Astrocyte (in vitro differentiated cells and primary cell): ENCODE measurements at regions not wholly inside any gene's neighbourhood (a gene's known extent, or its start where the extent isn't known, plus 50 kb on each side); places are given as distances from the start of the nearest gene placed in this dataset.

Source experiments
- DNase-seq: peaks from one replicate; pipeline ENCODE4 v3.0.0-alpha.2; 2010; ENCODE audit warnings: low read depth
- FAIRE-seq: peaks from 2 replicates; lab custom pipeline; 2011; peaks lifted over from hg19 to GRCh38; lab: Jason Lieb, UNC
- H2AFZ ChIP-seq: 2 replicates; pipeline ENCODE4 v1.6.0; 2012; ENCODE audit warnings: low read depth, low read length, inconsistent platforms
- H3K27ac ChIP-seq: 2 replicates; pipeline ENCODE4 v1.5.1; 2011; ENCODE audit warnings: low read depth, low read length, inconsistent platforms
- H3K27me3 ChIP-seq: 2 replicates; pipeline ENCODE4 v1.6.0; 2011; ENCODE audit warnings: low read length, inconsistent platforms; ENCODE audit not compliant: insufficient read depth
- H3K36me3 ChIP-seq: 2 replicates; pipeline ENCODE4 v1.5.1; 2011; ENCODE audit warnings: low read length, inconsistent platforms; ENCODE audit not compliant: insufficient read depth
- H3K4me1 ChIP-seq: 2 replicates; pipeline ENCODE4 v1.5.1; 2011; ENCODE audit warnings: low read length, inconsistent platforms; ENCODE audit not compliant: insufficient read depth
- H3K4me2 ChIP-seq: 2 replicates; pipeline ENCODE4 v1.6.0; 2012; ENCODE audit warnings: low read length, inconsistent platforms
- H3K4me3 ChIP-seq: 2 replicates; pipeline ENCODE4 v1.5.1; 2011; ENCODE audit warnings: low read depth, mild to moderate bottlenecking, low read length, inconsistent platforms; ENCODE audit not compliant: insufficient read depth
- H3K79me2 ChIP-seq: 2 replicates; pipeline ENCODE4 v1.6.0; 2012; ENCODE audit warnings: mild to moderate bottlenecking, low read length, inconsistent platforms; ENCODE audit not compliant: insufficient read depth
- H3K9ac ChIP-seq: 2 replicates; pipeline ENCODE4 v1.6.0; 2012; ENCODE audit warnings: mild to moderate bottlenecking, low read length, inconsistent platforms
- H3K9me3 ChIP-seq: 2 replicates; pipeline ENCODE4 v1.5.1; 2012; ENCODE audit warnings: low read depth, mild to moderate bottlenecking, low read length, inconsistent platforms; ENCODE audit not compliant: insufficient read depth
- H4K20me1 ChIP-seq: 2 replicates; pipeline ENCODE4 v1.6.0; 2012; ENCODE audit warnings: low read length, inconsistent platforms; ENCODE audit not compliant: insufficient read depth
- H3K27ac Mint-ChIP-seq: one replicate; pipeline ENCODE4 v1.8.0; 2021; ENCODE audit warnings: mild to moderate bottlenecking, mixed read lengths; ENCODE audit not compliant: unreplicated experiment
- H3K27me3 Mint-ChIP-seq: one replicate; pipeline ENCODE4 v1.8.0; 2021; ENCODE audit warnings: low read depth, mixed read lengths; ENCODE audit not compliant: unreplicated experiment
- H3K36me3 Mint-ChIP-seq: one replicate; pipeline ENCODE4 v1.8.0; 2021; ENCODE audit warnings: low read depth, mixed read lengths; ENCODE audit not compliant: unreplicated experiment
- H3K4me1 Mint-ChIP-seq: one replicate; pipeline ENCODE4 v1.8.0; 2021; ENCODE audit warnings: low read depth, mixed read lengths; ENCODE audit not compliant: unreplicated experiment
- H3K4me3 Mint-ChIP-seq: one replicate; pipeline ENCODE4 v1.8.0; 2021; ENCODE audit warnings: mild to moderate bottlenecking, moderate library complexity, mixed read lengths; ENCODE audit not compliant: unreplicated experiment
- H3K9me3 Mint-ChIP-seq: one replicate; pipeline ENCODE4 v1.8.0; 2021; ENCODE audit warnings: mild to moderate bottlenecking, mixed read lengths; ENCODE audit not compliant: unreplicated experiment
- EZH2 ChIP-seq: IDR thresholded peaks from 2 replicates; pipeline ENCODE4 v1.6.1; 2012; ENCODE audit warnings: mild to moderate bottlenecking, low read length, inconsistent platforms; ENCODE audit not compliant: insufficient read depth
- TF ChIP-seq, protein P1 (sequence below): IDR thresholded peaks from 2 replicates; pipeline ENCODE4 v1.5.1; 2011; ENCODE audit warnings: low read depth, mild to moderate bottlenecking, inconsistent platforms, low read length, moderate library complexity; ENCODE audit not compliant: insufficient read depth

DNA sequence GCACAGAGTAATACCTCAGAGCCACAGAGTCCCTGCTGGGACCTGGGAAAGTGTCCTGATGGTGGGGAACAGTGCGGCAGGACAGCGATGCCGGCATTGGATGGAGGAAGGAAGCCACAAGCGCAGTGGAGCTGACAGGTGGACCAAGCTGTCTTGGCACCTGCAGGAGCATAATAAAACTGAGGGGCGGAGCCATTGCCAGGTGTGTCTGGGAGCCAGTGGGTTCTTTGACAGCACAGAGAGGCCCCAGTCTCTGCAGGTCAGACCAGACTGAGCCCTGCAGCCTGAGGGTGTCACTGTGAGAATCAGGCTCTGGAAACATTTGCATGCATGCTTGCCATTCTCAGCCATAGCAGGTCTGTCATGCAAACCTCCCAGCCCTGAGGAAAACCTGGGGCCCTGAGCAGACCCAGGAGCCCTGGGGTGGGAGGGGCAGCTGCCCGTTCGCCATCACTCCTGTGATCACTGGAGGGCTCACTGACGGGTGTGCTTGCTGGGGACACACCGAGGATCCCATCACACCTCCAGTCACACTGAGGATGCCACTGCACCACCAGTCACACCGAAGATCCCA lies 210.5 kb upstream of the HDAC4 start:
- Mint-ChIP-seq H3K36me3 (peaks cover 2% of the 10 kb centered on the region), H3K27ac (no peak overlapping the region), H3K4me1 (no peaks in the 10 kb centered on the region), H3K9me3 (peaks cover 5% of the 10 kb centered on the region), H3K4me3 (no peak overlapping the region), H3K27me3 (peaks cover 30% of the 10 kb centered on the region)
- Histone ChIP-seq H3K4me1 (no peaks in the 10 kb centered on the region), H3K36me3 (no peaks in the 10 kb centered on the region), H3K9ac (no peak overlapping the region), H3K4me3 (no peak overlapping the region), H3K4me2 (no peak overlapping the region), H3K27me3 (no peaks in the 10 kb centered on the region), H2AFZ (no peak overlapping the region), H3K9me3 (no peaks in the 10 kb centered on the region), H3K79me2 (no peaks in the 10 kb centered on the region), H3K27ac (no peak overlapping the region), H4K20me1 (no peaks in the 10 kb centered on the region)
- no peak for FAIRE-seq
- TF ChIP-seq EZH2, result no peak
- TF ChIP-seq, protein P1, sequence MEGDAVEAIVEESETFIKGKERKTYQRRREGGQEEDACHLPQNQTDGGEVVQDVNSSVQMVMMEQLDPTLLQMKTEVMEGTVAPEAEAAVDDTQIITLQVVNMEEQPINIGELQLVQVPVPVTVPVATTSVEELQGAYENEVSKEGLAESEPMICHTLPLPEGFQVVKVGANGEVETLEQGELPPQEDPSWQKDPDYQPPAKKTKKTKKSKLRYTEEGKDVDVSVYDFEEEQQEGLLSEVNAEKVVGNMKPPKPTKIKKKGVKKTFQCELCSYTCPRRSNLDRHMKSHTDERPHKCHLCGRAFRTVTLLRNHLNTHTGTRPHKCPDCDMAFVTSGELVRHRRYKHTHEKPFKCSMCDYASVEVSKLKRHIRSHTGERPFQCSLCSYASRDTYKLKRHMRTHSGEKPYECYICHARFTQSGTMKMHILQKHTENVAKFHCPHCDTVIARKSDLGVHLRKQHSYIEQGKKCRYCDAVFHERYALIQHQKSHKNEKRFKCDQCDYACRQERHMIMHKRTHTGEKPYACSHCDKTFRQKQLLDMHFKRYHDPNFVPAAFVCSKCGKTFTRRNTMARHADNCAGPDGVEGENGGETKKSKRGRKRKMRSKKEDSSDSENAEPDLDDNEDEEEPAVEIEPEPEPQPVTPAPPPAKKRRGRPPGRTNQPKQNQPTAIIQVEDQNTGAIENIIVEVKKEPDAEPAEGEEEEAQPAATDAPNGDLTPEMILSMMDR, result no peak
- DNase-seq, result no peak

DNA sequence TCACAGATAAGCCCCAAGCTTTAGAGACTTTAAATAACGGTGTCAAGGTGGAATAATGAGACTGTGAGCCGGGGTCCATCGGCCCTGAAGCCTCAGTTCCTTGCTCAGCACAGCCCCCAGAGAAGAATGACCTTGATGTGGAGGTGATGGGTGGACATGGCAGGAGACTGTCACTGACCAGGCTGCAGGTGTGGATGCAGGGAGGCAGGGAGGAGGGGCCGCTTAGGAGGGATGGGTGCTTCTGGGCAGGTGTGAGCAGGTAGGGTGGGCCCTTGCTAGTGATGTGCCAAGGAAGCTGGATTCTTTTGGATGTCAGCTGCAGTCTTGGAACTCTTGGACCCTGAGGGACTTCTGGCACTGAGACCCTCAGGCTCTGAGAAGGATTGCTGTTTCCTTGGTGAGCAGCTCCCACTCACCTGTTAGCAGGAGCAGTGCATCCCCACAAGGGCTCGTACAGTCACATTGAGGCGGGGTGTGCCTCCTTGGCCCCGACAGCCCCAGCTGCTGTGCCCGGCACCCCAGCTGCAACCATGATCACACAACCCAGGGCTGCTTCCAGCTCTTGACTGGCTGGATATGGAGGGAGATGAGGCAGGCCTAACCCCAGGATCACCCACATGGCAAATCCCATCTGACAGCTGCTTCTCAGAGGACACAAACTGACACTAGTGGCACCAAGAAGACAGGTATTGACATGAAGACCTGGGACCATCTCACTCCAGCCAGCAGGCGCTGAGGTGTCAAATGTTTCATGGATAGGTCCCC lies 209.8 kb upstream of the HDAC4 start:
- no peaks in the 10 kb centered on the region for H4K20me1 ChIP-seq

More for the DNA sequence above, 209.8 kb upstream of the HDAC4 start:
- peaks cover 2% of the 10 kb centered on the region for H3K36me3 Mint-ChIP-seq
- Histone ChIP-seq H3K4me1 (no peaks in the 10 kb centered on the region), H3K79me2 (no peaks in the 10 kb centered on the region), H3K9ac (no peak overlapping the region), H3K9me3 (no peaks in the 10 kb centered on the region), H3K27me3 (no peaks in the 10 kb centered on the region), H2AFZ (no peak overlapping the region), H3K36me3 (no peaks in the 10 kb centered on the region), H3K4me3 (no peak overlapping the region), H3K27ac (no peak overlapping the region), H3K4me2 (no peak overlapping the region)
- H3K27me3 Mint-ChIP-seq, result peaks cover 30% of the 10 kb centered on the region
- no peak overlapping the region for H3K4me3 Mint-ChIP-seq
- no peaks in the 10 kb centered on the region for H3K4me1 Mint-ChIP-seq
- H3K27ac Mint-ChIP-seq, result no peak overlapping the region
- no peak for TF ChIP-seq EZH2
- TF ChIP-seq, protein P1, result no peak
- DNase-seq (no peak), FAIRE-seq (no peak)
- H3K9me3 Mint-ChIP-seq, result peaks cover 5% of the 10 kb centered on the region
